Activated gamma-delta T cell (primary cell): ENCODE measurements at regions not wholly inside any gene's neighbourhood (a gene's known extent, or its start where the extent isn't known, plus 50 kb on each side); places are given as distances from the start of the nearest gene placed in this dataset.
"Not testable (repeated sequence)": the region's sequence is repeated elsewhere in the genome, so short reads cannot be mapped to it uniquely, and the experiment has no call there.

ENCODE experiments used
- DNase-seq: peaks from one replicate; lab custom pipeline; 2025; lab: John Stamatoyannopoulos, UW

GRCh38 chr7:10282909-10283308 lies 690.8 kb upstream of the PHF14 start:
- no peak for DNase-seq

- DNase-seq: no peak
Observed at GRCh38 chr7:10284001-10284400, 689.7 kb upstream of the PHF14 start.

GRCh38 chr7:10299384-10299783 lies 674.3 kb upstream of the PHF14 start:
- no peak for DNase-seq

GRCh38 chr7:10300577-10300976 lies 673.1 kb upstream of the PHF14 start:
- no peak for DNase-seq

GRCh38 chr7:10308276-10308675 lies 665.4 kb upstream of the PHF14 start:
- no peak for DNase-seq

- no peak for DNase-seq
Observed at GRCh38 chr7:10312942-10313341, 660.7 kb upstream of the PHF14 start.

- no peak for DNase-seq
Observed at GRCh38 chr7:10315881-10316280, 657.8 kb upstream of the PHF14 start.

GRCh38 chr7:10316488-10316887 lies 657.2 kb upstream of the PHF14 start:
- no peak for DNase-seq

- no peak for DNase-seq
Observed at GRCh38 chr7:10325395-10325794, 648.3 kb upstream of the PHF14 start.

GRCh38 chr7:10343108-10343507 lies 630.6 kb upstream of the PHF14 start:
- DNase-seq: no peak

- DNase-seq: no peak
Observed at GRCh38 chr7:10346032-10346431, 627.6 kb upstream of the PHF14 start.

- DNase-seq: no peak
Observed at GRCh38 chr7:10355816-10356215, 617.9 kb upstream of the PHF14 start.

GRCh38 chr7:10360050-10360449 lies 613.6 kb upstream of the PHF14 start:
- no peak for DNase-seq

- no peak for DNase-seq
Observed at GRCh38 chr7:10401793-10402192, 571.9 kb upstream of the PHF14 start.

- DNase-seq: no peak
Observed at GRCh38 chr7:10412422-10413019, 561.2 kb upstream of the PHF14 start.

- no peak for DNase-seq
Observed at GRCh38 chr7:10418985-10419384, 554.7 kb upstream of the PHF14 start.

- no peak for DNase-seq
Observed at GRCh38 chr7:10429031-10429430, 544.6 kb upstream of the PHF14 start.

- no peak for DNase-seq
Observed at GRCh38 chr7:10429511-10429910, 544.2 kb upstream of the PHF14 start.

GRCh38 chr7:10436302-10436701 lies 537.4 kb upstream of the PHF14 start:
- DNase-seq: no peak

GRCh38 chr7:10439027-10439426 lies 534.6 kb upstream of the PHF14 start:
- DNase-seq: no peak

GRCh38 chr7:10455936-10456335 lies 517.7 kb upstream of the PHF14 start:
- no peak for DNase-seq

- no peak for DNase-seq
Observed at GRCh38 chr7:10460474-10460873, 513.2 kb upstream of the PHF14 start.

GRCh38 chr7:10463701-10464100 lies 510.0 kb upstream of the PHF14 start:
- no peak for DNase-seq

GRCh38 chr7:10465536-10465935 lies 508.1 kb upstream of the PHF14 start:
- not testable (repeated sequence) for DNase-seq

- DNase-seq: no peak
Observed at GRCh38 chr7:10468908-10469307, 504.8 kb upstream of the PHF14 start.
